Right kidney (tissue), 1 donor: ENCODE measurements at regions not wholly inside any gene's neighbourhood (a gene's known extent, or its start where the extent isn't known, plus 50 kb on each side); places are given as distances from the start of the nearest gene placed in this dataset.
"Not testable (repeated sequence)": the region's sequence is repeated elsewhere in the genome, so short reads cannot be mapped to it uniquely, and the experiment has no call there.

Source experiments
- DNase-seq: peaks from one replicate; pipeline ENCODE4 v3.0.0-alpha.2; 2016

GRCh38 chr7:82562716-82563404 is 119.3 kb upstream of the CACNA2D1 start:
- no peak for DNase-seq

GRCh38 chr7:82559193-82559805 is 115.7 kb upstream of the CACNA2D1 start:
- DNase-seq: peak; percentile 6

GRCh38 chr7:82549616-82550285 is 106.2 kb upstream of the CACNA2D1 start:
- DNase-seq: no peak

- no peak for DNase-seq
Observed at GRCh38 chr7:82548141-82548688, 104.6 kb upstream of the CACNA2D1 start.

- DNase-seq: no peak
Observed at GRCh38 chr7:82542665-82543064, 99.1 kb upstream of the CACNA2D1 start.

GRCh38 chr7:82539969-82540368 is 96.4 kb upstream of the CACNA2D1 start:
- DNase-seq: no peak

- no peak for DNase-seq
Observed at GRCh38 chr7:82534684-82535083, 91.1 kb upstream of the CACNA2D1 start.

- no peak for DNase-seq
Observed at GRCh38 chr7:82530361-82530760, 86.8 kb upstream of the CACNA2D1 start.

GRCh38 chr7:82528577-82529310 is 85.2 kb upstream of the CACNA2D1 start:
- DNase-seq: no peak

- no peak for DNase-seq
Observed at GRCh38 chr7:82527851-82528250, 84.3 kb upstream of the CACNA2D1 start.

GRCh38 chr7:82521906-82522445 is 78.4 kb upstream of the CACNA2D1 start:
- DNase-seq: no peak

- DNase-seq: no peak
Observed at GRCh38 chr7:82517050-82517449, 73.5 kb upstream of the CACNA2D1 start.

GRCh38 chr7:82511542-82511941 is 68.0 kb upstream of the CACNA2D1 start:
- DNase-seq: no peak

- DNase-seq: peak; percentile 42
Observed at GRCh38 chr7:82507976-82508677, 64.5 kb upstream of the CACNA2D1 start.

- DNase-seq: no peak
Observed at GRCh38 chr7:82507365-82507975, 63.9 kb upstream of the CACNA2D1 start.

- DNase-seq: no peak
Observed at GRCh38 chr7:82506702-82507101, 63.1 kb upstream of the CACNA2D1 start.

- DNase-seq: no peak
Observed at GRCh38 chr7:82506208-82506607, 62.6 kb upstream of the CACNA2D1 start.

- no peak for DNase-seq
Observed at GRCh38 chr7:82501346-82501745, 57.8 kb upstream of the CACNA2D1 start.

- DNase-seq: not testable (repeated sequence)
Observed at GRCh38 chr7:82499546-82499945, 56.0 kb upstream of the CACNA2D1 start.

- DNase-seq: no peak
Observed at GRCh38 chr7:82494420-82494819, 50.8 kb upstream of the CACNA2D1 start.
